GM11168 (cell line): ENCODE measurements at regions not wholly inside any gene's neighbourhood (a gene's known extent, or its start where the extent isn't known, plus 50 kb on each side); places are given as distances from the start of the nearest gene placed in this dataset.

Experiments used
- in situ Hi-C: fragments of 300-500 bp; cut with MboI; formaldehyde crosslinking; loops from one replicate; pipeline ENCODE4 v1.12.0; 2022; ENCODE audit warnings: low sequenced_read_pairs; ENCODE audit not compliant: unreplicated experiment

- in situ Hi-C loops: no loop called here
These were observed 87.9 kb downstream of the RHOU start for GRCh38 chr1:228823200-228823599.

GRCh38 chr1:228824366-228824765 is 89.1 kb downstream of the RHOU start:
- in situ Hi-C loops: no loop called here

GRCh38 chr1:228825041-228825440 is 89.8 kb downstream of the RHOU start:
- in situ Hi-C loops: no loop called here

- in situ Hi-C loops: no loop called here
These were observed 90.7 kb downstream of the RHOU start for GRCh38 chr1:228825840-228826484.

- in situ Hi-C loops: no loop called here
These were observed 91.7 kb downstream of the RHOU start for GRCh38 chr1:228827019-228827418.

- in situ Hi-C loops: no loop called here
These were observed 92.9 kb downstream of the RHOU start for GRCh38 chr1:228828151-228828550.

- in situ Hi-C loops: no loop called here
These were observed 95.1 kb downstream of the RHOU start for GRCh38 chr1:228830185-228830953.

- in situ Hi-C loops: no loop called here
These were observed 95.7 kb downstream of the RHOU start for GRCh38 chr1:228830954-228831481.

- in situ Hi-C loops: no loop called here
These were observed 98.8 kb downstream of the RHOU start for GRCh38 chr1:228833911-228834688.

GRCh38 chr1:228835456-228835855 is 100.2 kb downstream of the RHOU start:
- in situ Hi-C loops: no loop called here

GRCh38 chr1:228835911-228836310 is 100.6 kb downstream of the RHOU start:
- in situ Hi-C loops: no loop called here

GRCh38 chr1:228836427-228836826 is 101.1 kb downstream of the RHOU start:
- in situ Hi-C loops: no loop called here

GRCh38 chr1:228837032-228837431 is 101.8 kb downstream of the RHOU start:
- in situ Hi-C loops: no loop called here

- in situ Hi-C loops: no loop called here
These were observed 102.8 kb downstream of the RHOU start for GRCh38 chr1:228837817-228838716.

GRCh38 chr1:228838717-228839500 is 103.6 kb downstream of the RHOU start:
- in situ Hi-C loops: no loop called here

GRCh38 chr1:228839656-228840055 is 104.4 kb downstream of the RHOU start:
- in situ Hi-C loops: no loop called here

- in situ Hi-C loops: no loop called here
These were observed 106.4 kb downstream of the RHOU start for GRCh38 chr1:228841632-228842031.

GRCh38 chr1:228842094-228842775 is 107.0 kb downstream of the RHOU start:
- in situ Hi-C loops: no loop called here

- in situ Hi-C loops: no loop called here
These were observed 109.8 kb downstream of the RHOU start for GRCh38 chr1:228845101-228845500.
